Activated CD4-positive, alpha-beta memory T cell treated with anti-CD3 and anti-CD28 coated beads, Interleukin-2, amount 10 ng/mL, durations not matched to agents 7 days and 5 days (primary cell): ENCODE measurements at regions not wholly inside any gene's neighbourhood (a gene's known extent, or its start where the extent isn't known, plus 50 kb on each side); places are given as distances from the start of the nearest gene placed in this dataset.

Experiments used
- CTCF ChIA-PET: fragments of 350-600 bp; sonication (Branson Sonifier 250); formaldehyde crosslinking; loops from one replicate; lab custom pipeline; 2021; ENCODE audit warnings: antibody characterized with exemption, inconsistent platforms; lab: Charles Lee
- POLR2A ChIA-PET: fragments of 350-600 bp; sonication (Branson Sonifier 250); formaldehyde crosslinking; loops from one replicate; lab custom pipeline; 2021; ENCODE audit warnings: antibody characterized with exemption; lab: Charles Lee
- DNase-seq: peaks from one replicate; pipeline ENCODE4 v3.0.0-alpha.2; 2020
- H3K27ac Mint-ChIP-seq: one replicate; pipeline ENCODE4 v1.8.0; 2021; ENCODE audit warnings: mild to moderate bottlenecking, mixed read lengths
- H3K27me3 Mint-ChIP-seq: one replicate; pipeline ENCODE4 v1.8.0; 2021; ENCODE audit warnings: mixed read lengths
- H3K36me3 Mint-ChIP-seq: one replicate; pipeline ENCODE4 v1.8.0; 2021; ENCODE audit warnings: low read depth, mixed read lengths
- H3K4me1 Mint-ChIP-seq: one replicate; pipeline ENCODE4 v1.8.0; 2021; ENCODE audit warnings: mixed read lengths
- H3K4me3 Mint-ChIP-seq: one replicate; pipeline ENCODE4 v1.8.0; 2021; ENCODE audit warnings: mild to moderate bottlenecking, mixed read lengths
- H3K9me3 Mint-ChIP-seq: one replicate; pipeline ENCODE4 v1.8.0; 2021; ENCODE audit warnings: mixed read lengths

- peaks cover 58% of the 10 kb centered on the region for H3K4me1 Mint-ChIP-seq
- H3K27me3 Mint-ChIP-seq = peaks cover 2% of the 10 kb centered on the region
- H3K36me3 Mint-ChIP-seq = peaks cover 29% of the 10 kb centered on the region
- no peak overlapping the region for H3K4me3 Mint-ChIP-seq
- DNase-seq = no peak
- H3K27ac Mint-ChIP-seq = peak overlapping the region; percentile 84
- H3K9me3 Mint-ChIP-seq = peaks cover 25% of the 10 kb centered on the region
- POLR2A ChIA-PET = interaction anchor here (3.2 kb wide), 1 partner anchor 15 kb away, joined by 32 read pairs; no protein-coding TSS in a partner anchor
- CTCF ChIA-PET = interaction anchor here (0.6 to 2.5 kb wide), 3 partner anchors 18 to 413 kb away, joined by 3 to 13 read pairs (median 3); no protein-coding TSS in a partner anchor
Observed at GRCh38 chr14:34044666-34045306, 93.9 kb upstream of the EGLN3 start.

- H3K27ac Mint-ChIP-seq = peak overlapping the region; percentile 84
Observed at GRCh38 chr14:34044373-34044637, 93.4 kb upstream of the EGLN3 start.

GRCh38 chr14:34043627-34044372 lies 92.9 kb upstream of the EGLN3 start:
- peaks cover under 1% of the 10 kb centered on the region for H3K27me3 Mint-ChIP-seq
- H3K9me3 Mint-ChIP-seq = peaks cover 23% of the 10 kb centered on the region
- ChIA-PET POLR2A (interaction anchor here (0.6 to 3.2 kb wide), 9 partner anchors 9 to 94 kb away, joined by 3 to 32 read pairs (median 6); no protein-coding TSS in a partner anchor), CTCF (interaction anchor here (0.6 to 2.5 kb wide), 9 partner anchors 8 to 414 kb away, joined by 3 to 13 read pairs (median 3); no protein-coding TSS in a partner anchor)
- peaks cover 61% of the 10 kb centered on the region for H3K4me1 Mint-ChIP-seq
- peak; percentile 92 for DNase-seq
- peak overlapping the region; percentile 84 for H3K27ac Mint-ChIP-seq
- peaks cover 35% of the 10 kb centered on the region for H3K36me3 Mint-ChIP-seq
- H3K4me3 Mint-ChIP-seq = peak overlapping the region; percentile 26

More at GRCh38 chr14:34044373-34044637, 93.4 kb upstream of the EGLN3 start:
- Mint-ChIP-seq H3K4me3 (peak overlapping the region; percentile 6), H3K36me3 (peaks cover 34% of the 10 kb centered on the region), H3K9me3 (peaks cover 25% of the 10 kb centered on the region), H3K27me3 (peaks cover 2% of the 10 kb centered on the region), H3K4me1 (peaks cover 58% of the 10 kb centered on the region)
- CTCF ChIA-PET = interaction anchor here (0.6 to 2.5 kb wide), 8 partner anchors 7 to 413 kb away, joined by 3 to 13 read pairs (median 3); no protein-coding TSS in a partner anchor
- DNase-seq = no peak
- POLR2A ChIA-PET = interaction anchor here (0.6 to 3.2 kb wide), 8 partner anchors 9 to 50 kb away, joined by 3 to 32 read pairs (median 6); no protein-coding TSS in a partner anchor

- no peak overlapping the region for H3K4me3 Mint-ChIP-seq
- CTCF ChIA-PET = no interaction called here
- H3K36me3 Mint-ChIP-seq = peaks cover 28% of the 10 kb centered on the region
Observed at GRCh38 chr14:34041220-34041619, 90.3 kb upstream of the EGLN3 start.

GRCh38 chr14:34040766-34041165 lies 89.9 kb upstream of the EGLN3 start:
- Mint-ChIP-seq H3K36me3 (peaks cover 28% of the 10 kb centered on the region), H3K4me1 (peaks cover 60% of the 10 kb centered on the region), H3K4me3 (no peak overlapping the region), H3K9me3 (peaks cover 14% of the 10 kb centered on the region), H3K27ac (no peak overlapping the region), H3K27me3 (no peaks in the 10 kb centered on the region)
- ChIA-PET POLR2A (no interaction called here), CTCF (no interaction called here)
- DNase-seq = no peak

More at GRCh38 chr14:34041220-34041619, 90.3 kb upstream of the EGLN3 start:
- Mint-ChIP-seq H3K27ac (no peak overlapping the region), H3K27me3 (no peaks in the 10 kb centered on the region), H3K4me1 (peaks cover 60% of the 10 kb centered on the region), H3K9me3 (peaks cover 14% of the 10 kb centered on the region)
- no peak for DNase-seq
- POLR2A ChIA-PET = no interaction called here

- DNase-seq = no peak
- peaks cover 10% of the 10 kb centered on the region for H3K9me3 Mint-ChIP-seq
- peaks cover 23% of the 10 kb centered on the region for H3K36me3 Mint-ChIP-seq
- POLR2A ChIA-PET = interaction anchor here (1.2 to 1.7 kb wide), 2 partner anchors 21 kb away, joined by 3 to 5 read pairs; no protein-coding TSS in a partner anchor
- H3K27ac Mint-ChIP-seq = no peak overlapping the region
- peaks cover 52% of the 10 kb centered on the region for H3K4me1 Mint-ChIP-seq
- no peaks in the 10 kb centered on the region for H3K27me3 Mint-ChIP-seq
- CTCF ChIA-PET = interaction anchor here (1.1 kb wide), 1 partner anchor 15 kb away, joined by 3 read pairs; no protein-coding TSS in a partner anchor
- no peak overlapping the region for H3K4me3 Mint-ChIP-seq
Observed at GRCh38 chr14:34039428-34040047, 88.7 kb upstream of the EGLN3 start.

- ChIA-PET CTCF (interaction anchor here (1.1 kb wide), 1 partner anchor 16 kb away, joined by 3 read pairs; no protein-coding TSS in a partner anchor), POLR2A (interaction anchor here (0.7 to 1.7 kb wide), 3 partner anchors 13 to 22 kb away, joined by 3 to 5 read pairs (median 3); no protein-coding TSS in a partner anchor)
- Mint-ChIP-seq H3K36me3 (peaks cover 17% of the 10 kb centered on the region), H3K27me3 (peaks cover 3% of the 10 kb centered on the region), H3K27ac (no peak overlapping the region), H3K9me3 (peaks cover 6% of the 10 kb centered on the region), H3K4me1 (peaks cover 42% of the 10 kb centered on the region), H3K4me3 (no peak overlapping the region)
- no peak for DNase-seq
Observed at GRCh38 chr14:34038358-34039057, 87.6 kb upstream of the EGLN3 start.

- ChIA-PET POLR2A (interaction anchor here (0.9 kb wide), 1 partner anchor 24 kb away, joined by 4 read pairs; no protein-coding TSS in a partner anchor), CTCF (interaction anchor here (1.1 kb wide), 1 partner anchor 80 kb away, joined by 3 read pairs; no protein-coding TSS in a partner anchor)
- Mint-ChIP-seq H3K4me1 (peaks cover 24% of the 10 kb centered on the region), H3K27ac (no peak overlapping the region), H3K36me3 (peaks cover 10% of the 10 kb centered on the region), H3K4me3 (no peak overlapping the region), H3K27me3 (peaks cover 5% of the 10 kb centered on the region), H3K9me3 (peaks cover 2% of the 10 kb centered on the region)
- DNase-seq = no peak
Observed at GRCh38 chr14:34036319-34036766, 85.5 kb upstream of the EGLN3 start.

- DNase-seq = no peak
- Mint-ChIP-seq H3K27me3 (peaks cover 5% of the 10 kb centered on the region), H3K36me3 (peaks cover 7% of the 10 kb centered on the region), H3K9me3 (no peaks in the 10 kb centered on the region), H3K4me1 (peaks cover 22% of the 10 kb centered on the region), H3K27ac (no peak overlapping the region), H3K4me3 (no peak overlapping the region)
- ChIA-PET CTCF (interaction anchor here (1.1 kb wide), 1 partner anchor 80 kb away, joined by 3 read pairs; no protein-coding TSS in a partner anchor), POLR2A (interaction anchor here (0.7 to 0.9 kb wide), 2 partner anchors 24 to 25 kb away, joined by 3 to 4 read pairs; no protein-coding TSS in a partner anchor)
Observed at GRCh38 chr14:34035934-34036250, 85.0 kb upstream of the EGLN3 start.

GRCh38 chr14:34035177-34035933 lies 84.5 kb upstream of the EGLN3 start:
- Mint-ChIP-seq H3K9me3 (no peaks in the 10 kb centered on the region), H3K4me3 (no peak overlapping the region), H3K27me3 (peaks cover 5% of the 10 kb centered on the region), H3K27ac (no peak overlapping the region), H3K36me3 (peaks cover 7% of the 10 kb centered on the region), H3K4me1 (peaks cover 22% of the 10 kb centered on the region)
- POLR2A ChIA-PET = interaction anchor here (0.7 kb wide), 1 partner anchor 25 kb away, joined by 3 read pairs; no protein-coding TSS in a partner anchor
- no peak for DNase-seq
- CTCF ChIA-PET = interaction anchor here (1.1 kb wide), 1 partner anchor 81 kb away, joined by 3 read pairs; no protein-coding TSS in a partner anchor

- no peak for DNase-seq
- H3K27ac Mint-ChIP-seq = no peak overlapping the region
- no peak overlapping the region for H3K4me3 Mint-ChIP-seq
- ChIA-PET CTCF (no interaction called here), POLR2A (no interaction called here)
- H3K4me1 Mint-ChIP-seq = peaks cover 18% of the 10 kb centered on the region
- H3K27me3 Mint-ChIP-seq = peaks cover 5% of the 10 kb centered on the region
- no peaks in the 10 kb centered on the region for H3K9me3 Mint-ChIP-seq
- peaks cover 4% of the 10 kb centered on the region for H3K36me3 Mint-ChIP-seq
Observed at GRCh38 chr14:34034447-34035176, 83.7 kb upstream of the EGLN3 start.
